Stimulated activated naive CD8-positive, alpha-beta T cell treated with anti-CD3 and anti-CD28 coated beads, Interleukin-15, amount 100 ng/mL, for 72 hours (primary cell): ENCODE measurements at regions not wholly inside any gene's neighbourhood (a gene's known extent, or its start where the extent isn't known, plus 50 kb on each side); places are given as distances from the start of the nearest gene placed in this dataset.

Source experiments
- ATAC-seq: fragments of 150-1000 bp; cut with Tn5 transposase; 2 replicates; pipeline ENCODE4 v1.10.0; 2021; ENCODE audit warnings: mild to moderate bottlenecking, moderate library complexity
- DNase-seq, 2 donors: peaks; one replicate each; pipeline ENCODE4 v3.0.0; 2021 to 2022
- H3K27ac Mint-ChIP-seq, 2 donors: one replicate each; pipeline ENCODE4 v1.8.0; 2022; ENCODE audit warnings: mild to moderate bottlenecking in 2 of 2, mixed read lengths in 2 of 2, moderate library complexity in 2 of 2
- H3K27me3 Mint-ChIP-seq: one replicate; pipeline ENCODE4 v1.8.0; 2022; ENCODE audit warnings: mixed read lengths
- H3K4me1 Mint-ChIP-seq: one replicate; pipeline ENCODE4 v1.8.0; 2022; ENCODE audit warnings: mild to moderate bottlenecking, mixed read lengths
- H3K4me3 Mint-ChIP-seq, 2 donors: one replicate each; pipeline ENCODE4 v1.8.0; 2022; ENCODE audit warnings: mild to moderate bottlenecking in 2 of 2, mixed read lengths in 2 of 2, moderate library complexity in 1 of 2
- H3K9me3 Mint-ChIP-seq, 2 donors: one replicate each; pipeline ENCODE4 v1.8.0; 2022; ENCODE audit warnings: mixed read lengths in 2 of 2

- no peak overlapping the region for H3K27ac Mint-ChIP-seq
- H3K4me1 Mint-ChIP-seq: no peaks in the 10 kb centered on the region
- no peaks in the 10 kb centered on the region for H3K9me3 Mint-ChIP-seq
- DNase-seq (no peak), ATAC-seq (no peak)
- no peak overlapping the region for H3K4me3 Mint-ChIP-seq
- no peaks in the 10 kb centered on the region for H3K27me3 Mint-ChIP-seq
Measured at GRCh38 chr3:22907161-22907780, 295.9 kb upstream of the UBE2E2 start.

- no peak overlapping the region for H3K4me3 Mint-ChIP-seq
- no peak overlapping the region for H3K27ac Mint-ChIP-seq
- no peak for ATAC-seq
- H3K9me3 Mint-ChIP-seq: no peaks in the 10 kb centered on the region
- no peaks in the 10 kb centered on the region for H3K4me1 Mint-ChIP-seq
- DNase-seq: no peak
- no peaks in the 10 kb centered on the region for H3K27me3 Mint-ChIP-seq
Measured at GRCh38 chr3:22907796-22908195, 295.3 kb upstream of the UBE2E2 start.

- H3K4me1 Mint-ChIP-seq: no peaks in the 10 kb centered on the region
- no peak overlapping the region for H3K27ac Mint-ChIP-seq
- no peaks in the 10 kb centered on the region for H3K9me3 Mint-ChIP-seq
- no peak overlapping the region for H3K4me3 Mint-ChIP-seq
- H3K27me3 Mint-ChIP-seq: no peaks in the 10 kb centered on the region
- DNase-seq: no peak
- ATAC-seq: no peak
Measured at GRCh38 chr3:22908989-22909507, 294.1 kb upstream of the UBE2E2 start.

- Mint-ChIP-seq H3K27ac (no peak overlapping the region), H3K4me1 (no peaks in the 10 kb centered on the region), H3K9me3 (no peaks in the 10 kb centered on the region), H3K4me3 (no peak overlapping the region), H3K27me3 (no peaks in the 10 kb centered on the region)
- ATAC-seq: no peak
- DNase-seq: no peak
Measured at GRCh38 chr3:22916933-22917332, 286.2 kb upstream of the UBE2E2 start.

- no peak for DNase-seq
- H3K4me1 Mint-ChIP-seq: no peaks in the 10 kb centered on the region
- H3K27me3 Mint-ChIP-seq: no peaks in the 10 kb centered on the region
- H3K9me3 Mint-ChIP-seq: no peaks in the 10 kb centered on the region
- ATAC-seq: no peak
- H3K27ac Mint-ChIP-seq: no peak overlapping the region
- no peak overlapping the region for H3K4me3 Mint-ChIP-seq
Measured at GRCh38 chr3:22920006-22920405, 283.1 kb upstream of the UBE2E2 start.

GRCh38 chr3:22922317-22922716 is 280.8 kb upstream of the UBE2E2 start:
- no peak overlapping the region for H3K27ac Mint-ChIP-seq
- H3K4me3 Mint-ChIP-seq: no peak overlapping the region
- DNase-seq (no peak), ATAC-seq (no peak)
- no peaks in the 10 kb centered on the region for H3K27me3 Mint-ChIP-seq
- H3K4me1 Mint-ChIP-seq: no peaks in the 10 kb centered on the region
- no peaks in the 10 kb centered on the region for H3K9me3 Mint-ChIP-seq

GRCh38 chr3:22923711-22924110 is 279.4 kb upstream of the UBE2E2 start:
- Mint-ChIP-seq H3K4me1 (no peaks in the 10 kb centered on the region), H3K27me3 (no peaks in the 10 kb centered on the region), H3K27ac (no peak overlapping the region), H3K4me3 (no peak overlapping the region), H3K9me3 (no peaks in the 10 kb centered on the region)
- DNase-seq (no peak), ATAC-seq (no peak)

- H3K27ac Mint-ChIP-seq: no peak overlapping the region
Measured at GRCh38 chr3:22928216-22929110, 274.7 kb upstream of the UBE2E2 start.

GRCh38 chr3:22933051-22933840 is 269.9 kb upstream of the UBE2E2 start:
- Mint-ChIP-seq H3K27me3 (no peaks in the 10 kb centered on the region), H3K9me3 (no peaks in the 10 kb centered on the region), H3K4me1 (no peaks in the 10 kb centered on the region), H3K4me3 (no peak overlapping the region), H3K27ac (no peak overlapping the region)
- DNase-seq: no peak
- no peak for ATAC-seq

More at GRCh38 chr3:22928216-22929110, 274.7 kb upstream of the UBE2E2 start:
- no peak for DNase-seq
- H3K9me3 Mint-ChIP-seq: no peaks in the 10 kb centered on the region
- H3K27me3 Mint-ChIP-seq: no peaks in the 10 kb centered on the region
- H3K4me3 Mint-ChIP-seq: no peak overlapping the region
- H3K4me1 Mint-ChIP-seq: no peaks in the 10 kb centered on the region
- no peak for ATAC-seq

- Mint-ChIP-seq H3K4me1 (no peaks in the 10 kb centered on the region), H3K9me3 (no peaks in the 10 kb centered on the region), H3K27me3 (no peaks in the 10 kb centered on the region), H3K4me3 (no peak overlapping the region), H3K27ac (no peak overlapping the region)
- DNase-seq (no peak), ATAC-seq (no peak)
Measured at GRCh38 chr3:22933841-22934116, 269.3 kb upstream of the UBE2E2 start.

GRCh38 chr3:22935040-22935439 is 268.1 kb upstream of the UBE2E2 start:
- H3K27me3 Mint-ChIP-seq: no peaks in the 10 kb centered on the region
- H3K4me3 Mint-ChIP-seq: no peak overlapping the region

GRCh38 chr3:22937536-22937935 is 265.6 kb upstream of the UBE2E2 start:
- DNase-seq (no peak), ATAC-seq (no peak)
- Mint-ChIP-seq H3K27me3 (no peaks in the 10 kb centered on the region), H3K9me3 (no peaks in the 10 kb centered on the region), H3K4me3 (no peak overlapping the region), H3K27ac (no peak overlapping the region), H3K4me1 (no peaks in the 10 kb centered on the region)

More at GRCh38 chr3:22935040-22935439, 268.1 kb upstream of the UBE2E2 start:
- Mint-ChIP-seq H3K9me3 (no peaks in the 10 kb centered on the region), H3K4me1 (no peaks in the 10 kb centered on the region), H3K27ac (no peak overlapping the region)
- no peak for DNase-seq
- ATAC-seq: no peak

- no peak for ATAC-seq
- no peaks in the 10 kb centered on the region for H3K27me3 Mint-ChIP-seq
- DNase-seq: no peak
Measured at GRCh38 chr3:22938739-22939138, 264.4 kb upstream of the UBE2E2 start.

GRCh38 chr3:22939349-22939748 is 263.8 kb upstream of the UBE2E2 start:
- Mint-ChIP-seq H3K4me1 (no peaks in the 10 kb centered on the region), H3K27ac (no peak overlapping the region), H3K9me3 (no peaks in the 10 kb centered on the region), H3K27me3 (no peaks in the 10 kb centered on the region), H3K4me3 (no peak overlapping the region)
- ATAC-seq (no peak), DNase-seq (no peak)

More at GRCh38 chr3:22938739-22939138, 264.4 kb upstream of the UBE2E2 start:
- Mint-ChIP-seq H3K4me1 (no peaks in the 10 kb centered on the region), H3K9me3 (no peaks in the 10 kb centered on the region), H3K4me3 (no peak overlapping the region), H3K27ac (no peak overlapping the region)

GRCh38 chr3:22940285-22940684 is 262.8 kb upstream of the UBE2E2 start:
- DNase-seq: no peak
- peaks cover under 1 to 2% of the 10 kb centered on the region in 2 donors for H3K9me3 Mint-ChIP-seq
- H3K27ac Mint-ChIP-seq: no peak overlapping the region
- ATAC-seq: no peak
- H3K27me3 Mint-ChIP-seq: no peaks in the 10 kb centered on the region
- H3K4me3 Mint-ChIP-seq: no peak overlapping the region
- no peaks in the 10 kb centered on the region for H3K4me1 Mint-ChIP-seq

- no peaks in the 10 kb centered on the region for H3K27me3 Mint-ChIP-seq
- no peak overlapping the region for H3K4me3 Mint-ChIP-seq
- no peak overlapping the region for H3K27ac Mint-ChIP-seq
- H3K9me3 Mint-ChIP-seq: peaks cover 6 to 7% of the 10 kb centered on the region in 2 donors
- DNase-seq (no peak), ATAC-seq (no peak)
- no peaks in the 10 kb centered on the region for H3K4me1 Mint-ChIP-seq
Measured at GRCh38 chr3:22942981-22943380, 260.1 kb upstream of the UBE2E2 start.
